ENCODE measurements at regions not wholly inside any gene's neighbourhood (a gene's known extent, or its start where the extent isn't known, plus 50 kb on each side); places are given as distances from the start of the nearest gene placed in this dataset.
"Not testable (repeated sequence)": the region's sequence is repeated elsewhere in the genome, so short reads cannot be mapped to it uniquely, and the experiment has no call there.

DNA sequence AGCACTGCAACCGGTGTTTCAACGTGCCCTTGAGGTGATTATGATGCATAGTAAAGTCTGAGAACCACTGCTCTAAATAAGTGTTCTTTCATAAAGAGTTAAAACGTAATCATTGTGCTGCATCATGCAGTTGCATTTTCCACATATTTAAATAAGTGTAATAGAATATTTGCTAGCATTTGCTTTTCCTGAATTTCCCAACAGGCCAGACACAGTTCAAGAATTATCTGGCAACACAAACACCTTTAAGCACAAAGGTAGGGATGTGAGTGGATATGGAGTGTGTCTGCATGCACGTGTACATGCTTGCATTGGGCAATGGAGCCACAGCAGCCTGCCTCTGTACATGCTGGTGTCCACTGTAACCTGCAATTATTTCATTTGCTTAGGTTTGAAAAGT is 193.6 kb upstream of the PIK3R1 start:
- DNase-seq (ENCODE audit: low spot score): no peak

DNA sequence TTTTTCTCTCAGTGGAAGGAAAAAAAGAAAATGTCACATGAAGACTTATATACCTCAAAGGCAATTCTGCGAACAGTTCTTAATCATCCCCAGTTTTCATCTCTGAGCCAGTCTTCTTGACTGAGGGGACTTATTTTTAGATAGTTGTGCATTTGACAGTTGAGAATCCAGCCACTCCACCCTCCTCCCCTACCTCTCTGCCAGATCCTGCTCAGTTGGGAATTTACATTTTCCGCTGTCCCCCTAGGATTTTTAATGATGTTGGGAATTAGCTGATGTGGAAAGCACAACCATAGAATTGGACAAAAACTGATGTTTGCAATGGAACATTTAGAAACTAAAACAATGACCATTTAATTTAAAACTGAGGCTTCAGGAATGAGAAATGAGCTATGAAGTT is 194.3 kb upstream of the PIK3R1 start:
- DNase-seq (ENCODE audit: low spot score): no peak

DNA sequence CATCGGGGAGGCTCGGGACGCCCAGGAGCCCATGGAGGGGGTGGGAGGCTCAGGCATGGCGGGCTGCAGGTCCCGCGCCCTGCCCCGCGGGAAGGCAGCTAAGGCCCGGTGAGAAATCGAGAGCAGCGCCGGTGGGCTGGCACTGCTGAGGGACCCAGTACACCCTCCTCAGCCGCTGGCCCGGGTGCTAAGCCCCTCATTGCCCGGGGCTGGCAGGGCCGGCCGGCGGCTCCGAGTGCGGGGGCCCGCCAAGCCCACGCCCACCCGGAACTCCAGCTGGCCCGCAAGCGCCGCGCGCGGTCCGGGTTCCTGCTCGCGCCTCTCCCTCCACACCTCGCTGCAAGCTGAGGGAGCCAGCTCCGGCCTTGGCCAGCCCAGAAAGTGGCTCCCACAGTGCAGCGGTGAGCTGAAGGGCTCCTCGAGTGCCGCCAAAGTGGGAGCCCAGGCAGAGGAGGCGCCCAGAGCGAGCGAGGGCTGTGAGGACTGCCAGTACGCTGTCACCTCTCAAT is 195.0 kb upstream of the PIK3R1 start:
- DNase-seq (ENCODE audit: low spot score): not testable (repeated sequence)

DNA sequence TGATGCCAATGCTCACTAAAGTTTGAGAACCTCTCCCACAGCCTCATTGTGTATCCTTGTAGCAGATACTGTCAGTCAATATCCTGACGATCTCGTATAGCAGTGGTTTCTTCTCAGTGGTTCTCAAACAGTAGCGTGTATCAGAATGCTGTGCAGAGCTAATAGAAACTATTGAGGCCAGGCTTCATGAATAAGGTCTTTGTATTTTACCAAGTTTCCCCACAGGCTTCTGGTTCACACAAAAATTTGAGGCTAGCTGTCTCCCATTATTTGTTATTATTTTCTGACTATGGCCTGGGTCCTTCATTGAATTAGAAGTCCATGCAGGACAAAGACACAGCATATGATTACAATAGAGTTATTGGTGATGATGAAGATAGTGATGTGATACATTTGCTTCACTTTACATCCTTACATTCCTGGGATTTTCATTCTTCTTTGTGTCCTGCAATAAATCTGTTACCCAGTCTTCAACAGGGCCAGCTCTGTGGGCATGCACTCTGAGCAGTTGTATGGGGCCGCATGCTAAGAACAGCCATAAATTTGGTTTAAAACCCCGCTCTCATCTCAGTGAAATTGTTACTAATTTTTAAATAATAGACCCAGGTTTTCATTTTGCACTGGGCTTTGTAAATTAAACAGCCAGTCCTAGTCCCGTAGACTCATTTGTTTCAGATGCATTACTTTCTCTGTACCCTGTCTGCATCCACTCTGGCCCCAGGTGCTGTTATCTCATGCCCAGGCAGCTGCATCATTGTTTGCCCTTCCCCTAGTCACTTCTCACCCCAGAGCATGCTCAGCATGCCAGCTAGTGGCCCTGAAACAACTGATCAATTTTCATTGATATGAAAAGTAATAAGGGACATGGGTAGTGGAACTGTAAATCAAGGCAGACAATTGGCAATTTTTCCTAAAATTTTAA is 199.9 kb upstream of the PIK3R1 start:
- DNase-seq (ENCODE audit: low spot score): peak; percentile 57

DNA sequence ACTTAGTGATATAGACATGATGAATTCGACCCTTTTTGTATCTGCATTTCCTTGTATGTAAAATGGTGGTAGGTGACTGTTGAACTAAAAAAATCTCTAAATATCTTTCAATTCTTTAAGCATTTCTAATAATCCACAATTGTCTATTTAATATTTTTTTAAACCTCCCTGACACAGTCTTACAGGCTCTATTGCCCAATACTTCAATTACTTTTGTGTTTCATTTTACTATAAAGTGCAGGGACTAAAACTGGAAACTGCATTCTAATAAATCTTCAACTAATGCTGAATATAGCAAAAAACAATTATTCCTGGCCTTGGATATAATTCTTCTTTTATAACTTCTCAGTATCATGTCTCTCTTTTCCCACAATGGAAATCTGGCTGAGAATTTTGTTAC is 202.7 kb upstream of the PIK3R1 start:
- no peak for DNase-seq (ENCODE audit: low spot score)

DNA sequence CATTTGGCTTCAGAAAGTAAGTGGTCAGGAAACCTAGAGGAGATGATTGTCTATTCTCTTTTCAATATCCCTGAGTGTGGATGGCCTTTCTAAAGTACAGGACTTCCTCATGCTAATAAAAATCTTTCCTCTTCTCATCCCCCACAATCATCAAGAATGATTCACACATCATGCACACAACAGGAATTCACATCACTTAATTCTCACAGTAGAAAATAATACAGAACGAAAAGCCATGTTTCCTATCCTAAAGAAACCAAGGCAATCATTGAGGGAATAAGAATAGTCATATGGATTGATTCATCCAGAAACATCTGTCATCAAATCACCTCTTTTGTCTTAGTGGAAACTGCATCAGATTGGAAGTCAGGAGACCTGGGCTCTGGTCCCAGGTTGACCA is 203.1 kb upstream of the PIK3R1 start:
- DNase-seq (ENCODE audit: low spot score): no peak

DNA sequence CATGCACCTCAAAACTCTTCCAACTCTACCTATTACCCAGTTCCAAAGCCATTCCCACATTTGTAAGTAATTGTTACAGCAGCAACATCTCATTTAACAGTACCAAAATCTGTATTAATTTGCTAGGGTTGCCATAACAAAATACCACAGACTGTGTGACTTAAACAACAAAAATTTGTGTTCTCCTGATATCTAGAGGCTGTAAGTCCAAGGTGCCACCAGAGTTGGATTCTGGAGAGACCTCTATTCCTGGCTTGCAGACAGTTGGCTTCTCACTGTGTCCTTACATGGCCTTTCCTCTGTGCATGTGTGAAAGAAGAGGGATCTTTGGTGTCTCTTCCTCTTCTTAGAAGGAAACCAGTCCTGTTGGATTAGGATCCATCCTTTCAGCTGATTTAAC is 203.8 kb upstream of the PIK3R1 start:
- DNase-seq (ENCODE audit: low spot score): no peak

DNA sequence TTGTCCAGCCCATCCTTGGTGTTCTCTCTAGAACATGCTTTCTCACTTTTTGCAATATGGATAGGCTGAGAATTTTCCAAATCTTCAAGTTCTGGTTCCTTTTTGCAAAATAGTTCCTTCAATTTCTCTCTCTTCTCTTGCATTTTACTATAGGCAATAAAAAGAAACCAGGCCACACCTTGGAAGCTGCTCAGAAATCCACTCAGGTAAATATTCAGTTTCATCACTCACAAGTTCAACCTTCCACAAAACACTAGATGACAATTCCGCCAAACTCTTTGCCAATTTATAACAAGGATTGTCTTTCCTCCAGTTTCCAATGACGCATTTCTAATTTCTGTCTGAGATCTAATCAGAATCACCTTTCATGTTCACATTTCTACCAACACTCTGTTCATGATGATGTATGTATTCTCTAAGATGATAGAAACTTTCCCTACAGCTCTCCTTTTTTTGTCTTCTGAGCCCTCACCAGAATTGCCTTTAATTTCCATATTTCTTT is 204.2 kb upstream of the PIK3R1 start:
- no peak for DNase-seq (ENCODE audit: low spot score)

DNA sequence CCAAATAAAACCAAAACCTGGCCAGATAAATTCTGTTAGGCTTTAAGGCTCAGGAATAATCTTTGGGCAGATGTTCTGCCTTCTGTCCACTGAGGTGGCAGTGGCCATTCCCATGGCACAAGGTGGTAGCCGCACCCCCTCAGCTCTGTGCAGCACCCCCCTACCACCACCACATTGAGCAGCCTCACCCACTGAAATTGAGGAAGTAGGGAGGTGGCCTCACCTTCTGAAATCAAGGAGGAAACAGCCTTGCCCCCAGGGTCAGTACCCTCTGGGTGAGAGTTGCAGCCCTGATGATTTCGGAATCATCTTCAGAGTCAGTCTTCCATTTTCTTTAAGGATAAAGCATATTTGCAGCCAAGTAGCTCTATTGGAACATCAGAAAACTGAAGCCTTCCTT is 204.8 kb upstream of the PIK3R1 start:
- no peak for DNase-seq (ENCODE audit: low spot score)

DNA sequence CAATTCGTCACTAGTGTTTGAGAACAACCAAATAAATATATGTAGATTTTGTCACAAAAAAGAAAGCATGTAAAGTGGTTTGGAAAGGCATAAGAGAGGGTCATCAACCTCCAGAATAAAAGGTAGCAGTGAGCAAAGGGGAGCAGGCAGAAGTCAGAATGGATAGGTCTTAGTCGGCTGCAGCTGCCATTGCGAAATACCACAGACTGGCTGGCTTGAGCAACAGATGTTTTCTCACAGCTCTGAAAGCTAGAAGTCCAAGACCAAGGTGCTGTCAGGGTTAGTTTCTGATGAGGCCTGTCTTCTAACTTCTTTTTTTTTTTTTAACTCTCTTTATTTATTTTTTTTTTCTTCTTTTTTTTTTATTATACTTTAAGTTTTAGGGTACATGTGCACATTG is 208.1 kb upstream of the PIK3R1 start:
- DNase-seq (ENCODE audit: low spot score): peak; percentile 38

DNA sequence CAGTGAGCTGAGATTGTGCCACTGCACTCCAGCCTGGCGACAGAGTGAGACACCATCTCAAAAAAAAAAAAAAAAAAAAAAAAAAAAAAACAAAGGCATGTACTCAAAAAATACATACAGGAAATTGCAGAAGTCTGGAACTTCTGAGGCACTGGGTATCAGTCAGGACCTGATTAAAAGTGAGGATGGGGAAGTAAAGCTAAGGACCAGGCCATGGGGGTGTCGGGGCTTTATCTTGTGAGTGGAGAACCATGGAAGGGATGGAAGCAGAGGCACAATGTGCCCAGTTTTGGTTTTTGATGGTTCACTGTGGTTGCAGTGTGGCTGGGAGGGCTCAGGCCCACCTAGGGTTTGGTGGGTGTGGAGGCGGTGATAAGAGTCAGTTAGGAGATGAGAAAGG is 212.7 kb upstream of the PIK3R1 start:
- DNase-seq (ENCODE audit: low spot score): no peak

DNA sequence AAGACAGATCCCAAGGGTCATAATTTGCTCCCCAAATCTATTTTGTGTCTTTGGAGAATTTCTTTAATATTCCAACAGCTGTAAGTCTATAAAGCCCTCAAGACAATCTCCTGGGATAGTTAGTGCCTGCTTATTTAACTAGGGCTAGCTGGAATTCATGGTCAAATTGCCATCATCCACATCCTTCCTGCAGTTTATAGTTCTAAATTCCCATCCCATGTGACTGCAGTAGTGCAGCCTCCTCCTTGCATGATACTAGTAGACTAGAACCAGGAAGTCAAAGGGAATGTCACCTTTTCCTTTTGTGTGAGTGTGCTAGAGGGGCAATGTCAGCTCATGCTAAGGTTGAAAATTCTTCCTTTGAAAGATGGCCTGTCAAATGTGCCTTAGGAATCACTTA is 214.8 kb upstream of the PIK3R1 start:
- no peak for DNase-seq (ENCODE audit: low spot score)

DNA sequence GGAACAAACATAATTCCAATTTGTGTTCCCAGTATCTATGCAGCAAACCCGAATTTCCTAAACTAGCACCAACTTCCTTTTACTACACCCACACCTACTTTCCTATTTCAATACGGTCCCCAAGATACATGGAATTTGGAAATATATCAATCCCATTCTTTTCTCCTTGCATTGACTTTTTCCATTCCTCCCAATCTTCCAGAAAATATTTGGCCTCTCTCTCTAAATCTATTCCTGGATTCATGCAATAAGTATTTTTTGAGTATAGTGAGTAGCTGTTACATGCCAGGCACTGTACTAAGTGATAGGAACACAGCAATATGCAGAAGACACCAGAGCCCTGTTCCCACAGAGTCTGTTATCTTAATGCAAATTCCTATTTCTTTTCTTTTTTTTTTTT is 216.2 kb upstream of the PIK3R1 start:
- DNase-seq (ENCODE audit: low spot score): no peak

DNA sequence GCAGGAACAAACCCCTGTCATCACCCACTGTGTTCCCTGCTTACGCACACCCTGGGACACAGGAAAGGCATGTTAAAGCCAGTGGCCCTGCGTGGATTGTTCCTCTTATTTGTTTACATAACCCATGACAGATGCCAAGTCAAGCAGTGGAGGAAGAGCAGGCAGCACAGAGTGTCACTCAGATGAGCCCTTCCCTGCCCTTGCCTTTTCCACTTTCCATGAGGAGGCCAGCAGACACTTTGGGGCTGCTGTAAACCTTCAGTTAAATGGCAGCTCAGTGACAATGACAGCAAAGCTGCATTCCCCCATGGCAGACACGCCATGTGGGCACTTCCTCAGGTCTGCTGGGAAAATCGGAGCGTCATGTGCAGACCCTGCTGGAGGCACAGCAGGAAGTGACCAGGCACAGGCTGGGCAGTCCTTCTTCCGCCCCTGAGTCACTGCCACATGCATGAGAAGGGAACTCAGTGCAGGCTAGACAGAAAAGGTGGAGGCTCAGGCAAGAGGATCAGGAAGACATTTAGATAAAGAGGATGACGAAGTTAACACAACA is 216.8 kb upstream of the PIK3R1 start:
- DNase-seq (ENCODE audit: low spot score): peak; percentile 24

DNA sequence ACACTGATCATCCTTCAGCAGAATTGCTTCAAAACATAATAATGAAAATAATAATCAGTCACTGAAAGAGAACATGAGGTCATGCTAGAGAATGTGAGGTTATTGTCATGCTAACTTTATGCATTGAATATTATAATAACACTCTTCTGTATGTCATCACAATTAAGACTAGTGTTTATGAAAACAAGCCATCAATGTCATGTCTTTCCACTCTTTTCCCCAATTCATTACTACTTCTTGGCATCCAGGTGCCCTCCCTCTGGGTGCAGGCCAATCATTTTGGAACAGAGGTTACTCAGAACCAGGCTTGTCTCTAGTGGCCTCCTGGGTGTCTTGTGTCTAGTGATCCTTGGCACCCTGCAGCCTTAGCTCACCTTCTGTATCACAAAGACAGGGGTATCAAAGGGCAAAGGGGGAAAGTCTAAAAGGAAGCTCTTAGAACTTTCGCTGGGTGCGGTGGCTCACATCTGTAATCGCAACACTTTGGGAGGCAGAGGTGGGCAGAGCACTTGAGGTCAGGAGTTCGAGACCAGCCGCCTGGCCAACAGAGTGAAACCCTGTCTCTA is 217.6 kb upstream of the PIK3R1 start:
- DNase-seq (ENCODE audit: low spot score): no peak

DNA sequence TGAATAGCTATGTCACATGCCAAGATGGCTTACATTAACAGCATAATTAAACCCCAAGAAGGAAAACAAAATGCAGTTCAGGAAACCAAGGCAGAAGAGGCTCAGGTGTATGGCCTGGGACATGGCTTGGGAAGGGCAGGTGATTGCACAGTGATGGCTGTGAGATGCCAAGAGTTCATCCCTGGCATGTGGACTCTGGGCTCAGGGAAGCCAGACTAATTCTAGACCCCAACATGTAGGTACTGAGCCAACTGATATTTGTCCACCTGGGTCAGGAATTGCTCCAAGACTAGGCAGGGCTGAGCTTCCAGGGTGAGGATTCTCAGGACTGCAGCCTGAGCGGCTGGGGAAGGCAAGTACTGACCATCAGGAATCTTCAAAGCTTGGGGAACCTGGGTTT is 218.4 kb upstream of the PIK3R1 start:
- DNase-seq (ENCODE audit: low spot score): no peak

DNA sequence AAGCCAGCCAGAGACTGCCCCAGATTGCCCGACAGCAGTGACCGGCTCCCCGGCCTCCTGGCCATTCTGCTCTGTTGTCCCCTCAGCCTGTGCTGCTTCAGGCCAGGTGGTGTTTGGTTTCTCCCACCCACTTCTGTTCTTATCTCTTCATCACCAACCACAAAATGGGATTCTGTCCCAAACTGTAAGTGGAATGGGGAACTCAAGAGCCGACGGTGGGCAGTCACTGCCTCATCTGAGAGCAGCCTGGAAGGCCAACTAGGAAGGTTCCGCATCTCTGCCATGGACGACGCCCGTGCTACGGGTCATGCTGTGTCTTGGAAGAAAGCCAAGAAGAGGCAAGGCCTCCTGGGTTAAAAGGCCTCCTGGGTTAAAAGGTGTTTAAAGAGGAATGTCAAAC is 219.0 kb upstream of the PIK3R1 start:
- no peak for DNase-seq (ENCODE audit: low spot score)

DNA sequence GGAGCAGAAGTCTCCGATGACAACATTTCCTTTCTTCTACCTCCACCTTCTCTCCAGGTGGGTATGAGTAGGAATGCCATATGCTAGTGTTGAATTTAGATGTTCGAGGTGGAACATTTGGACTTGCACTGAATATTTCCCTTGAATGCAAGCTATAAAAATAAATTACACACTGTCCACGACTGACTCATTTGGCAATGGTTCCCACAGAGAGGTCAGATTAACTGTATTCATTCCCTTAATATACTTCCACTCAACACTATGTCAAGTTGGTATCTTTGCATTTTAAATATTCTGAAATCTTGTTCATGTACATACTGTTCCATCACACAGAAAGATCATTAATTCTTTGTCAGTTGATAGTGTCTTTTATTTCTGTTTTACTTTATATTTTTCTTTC is 222.6 kb upstream of the PIK3R1 start:
- DNase-seq (ENCODE audit: low spot score): no peak

DNA sequence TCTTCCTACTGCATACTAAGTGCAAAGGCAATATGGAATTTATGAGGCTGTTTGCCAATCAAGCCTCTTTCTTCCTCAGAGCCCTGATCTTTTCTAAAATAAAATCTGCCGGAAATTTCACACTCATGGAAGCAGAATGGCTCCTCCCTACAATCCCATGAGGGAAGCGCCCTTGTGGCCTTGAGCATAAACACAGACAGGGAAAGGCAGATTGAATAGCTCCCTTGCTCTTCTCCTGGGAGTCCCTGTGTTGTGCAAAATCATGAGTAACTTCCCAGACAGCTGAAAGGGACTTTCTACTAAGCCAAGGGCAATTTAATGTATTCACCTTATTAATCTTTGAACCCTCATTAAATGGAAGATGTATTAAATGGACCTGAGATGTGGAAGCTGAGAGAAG is 226.1 kb upstream of the PIK3R1 start:
- no peak for DNase-seq (ENCODE audit: low spot score)

DNA sequence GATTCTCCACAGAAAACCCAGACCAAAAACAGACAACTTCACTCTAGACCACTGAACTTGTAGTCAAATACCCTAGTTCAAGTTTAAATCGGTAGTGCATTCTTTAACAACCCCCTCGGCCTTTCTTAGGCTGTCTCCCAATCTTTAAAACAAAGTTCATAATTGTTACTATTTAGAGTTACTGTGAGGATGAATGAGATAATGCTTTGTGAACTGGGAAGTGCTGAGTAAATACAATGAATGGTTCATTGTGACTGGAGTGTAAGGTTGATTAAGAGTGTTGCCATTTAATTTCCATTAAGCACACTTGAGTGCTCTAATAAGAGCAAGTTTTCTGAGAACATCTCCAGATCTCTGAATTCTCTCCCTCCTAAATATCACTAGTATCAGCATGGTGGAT is 228.8 kb upstream of the PIK3R1 start:
- no peak for DNase-seq (ENCODE audit: low spot score)

DNA sequence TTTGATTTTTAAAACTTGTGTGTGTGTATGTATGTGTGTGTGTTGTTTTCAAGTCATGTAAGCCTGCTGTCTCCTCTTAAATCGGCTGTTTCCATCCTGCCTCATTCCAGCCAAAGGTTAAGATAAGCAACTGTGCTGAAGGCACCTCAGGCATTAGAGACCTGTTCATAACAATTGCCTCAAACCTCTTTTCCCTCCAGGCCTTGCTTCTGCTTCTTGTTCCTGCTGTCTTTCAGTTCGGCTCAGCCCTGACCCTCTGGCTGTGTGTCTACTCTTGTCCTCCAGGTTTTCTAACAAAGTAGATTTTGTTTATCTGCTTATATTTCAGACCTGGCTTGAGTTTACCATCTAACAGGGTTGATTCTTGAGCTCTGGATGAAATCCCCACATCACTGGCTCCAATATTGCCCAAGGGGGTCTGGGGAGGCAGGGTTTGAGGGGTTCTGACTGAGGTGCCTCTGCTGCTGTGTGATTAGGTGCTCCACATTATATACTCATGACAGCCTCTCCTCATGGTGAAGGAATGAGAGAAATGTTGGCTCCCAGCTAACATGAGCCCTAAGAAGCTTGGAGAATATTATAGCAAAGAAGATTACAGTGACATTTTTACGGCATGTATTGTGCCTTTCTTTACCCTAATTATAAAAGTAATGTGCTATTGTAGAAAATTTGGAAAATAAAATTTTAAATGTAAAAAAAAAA is 229.7 kb upstream of the PIK3R1 start:
- DNase-seq (ENCODE audit: low spot score): no peak

DNA sequence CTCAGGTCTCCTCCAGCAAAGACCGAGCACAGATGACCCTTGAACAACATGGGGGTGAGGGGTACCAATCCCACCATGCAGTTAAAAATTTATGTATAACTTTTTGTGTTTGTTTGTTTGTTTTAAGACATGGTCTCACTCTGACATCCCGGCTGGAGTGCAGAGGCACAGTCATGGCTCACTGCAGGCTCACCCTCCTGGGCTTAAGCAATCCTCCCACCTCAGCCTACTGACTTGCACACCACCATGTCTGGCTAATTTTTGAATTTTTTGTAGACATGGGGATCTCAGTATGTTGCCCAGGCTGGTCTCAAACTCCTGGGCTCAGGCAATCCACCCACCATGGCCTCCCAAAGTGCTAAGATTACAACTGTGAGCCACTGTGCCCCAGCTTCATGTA is 231.0 kb upstream of the PIK3R1 start:
- no peak for DNase-seq (ENCODE audit: low spot score)

All from Ammon's horn (tissue), 1 donor.